DND-41 (cell line): ENCODE measurements at regions not wholly inside any gene's neighbourhood (a gene's known extent, or its start where the extent isn't known, plus 50 kb on each side); places are given as distances from the start of the nearest gene placed in this dataset.

Experiments used
- ATAC-seq: fragments of 200-7000 bp; cut with Tn5 transposase; 3 replicates; pipeline ENCODE4 v1.9.1; 2021; ENCODE audit warnings: low read depth; ENCODE audit not compliant: insufficient read depth
- DNase-seq: peaks from one replicate; pipeline ENCODE4 v3.0.0-alpha.2; 2020
- H2AFZ ChIP-seq: 2 replicates; pipeline ENCODE4 v1.6.0; 2012; ENCODE audit warnings: low read depth, low read length
- H3K27ac ChIP-seq: 2 replicates; pipeline ENCODE4 v1.5.1; 2012; ENCODE audit warnings: low read length, inconsistent platforms
- H3K27me3 ChIP-seq: fragments of 200-600 bp; sonication (generic); 2 replicates; pipeline ENCODE4 v1.6.0; 2012; ENCODE audit warnings: low read length, mild to moderate bottlenecking, inconsistent platforms; ENCODE audit not compliant: insufficient read depth, poor library complexity
- H3K36me3 ChIP-seq: 2 replicates; pipeline ENCODE4 v1.5.1; 2012; ENCODE audit warnings: low read length, inconsistent platforms; ENCODE audit not compliant: insufficient read depth
- H3K4me1 ChIP-seq: 2 replicates; pipeline ENCODE4 v1.5.1; 2012; ENCODE audit warnings: mild to moderate bottlenecking, low read length; ENCODE audit not compliant: insufficient read depth
- H3K4me2 ChIP-seq: 2 replicates; pipeline ENCODE4 v1.6.0; 2012; ENCODE audit warnings: mild to moderate bottlenecking, moderate library complexity, low read length, inconsistent platforms; ENCODE audit not compliant: insufficient read depth
- H3K4me3 ChIP-seq, 2 experiments: fragments of 200-600 bp in 1 of 2; shearing (Covaris generic) in 1 of 2; 2 replicates each; pipeline ENCODE4 v1.5.1; 2012 to 2016; ENCODE audit warnings: inconsistent platforms in 2 of 2, low read length in 2 of 2, mild to moderate bottlenecking in 2 of 2, low read depth in 1 of 2, moderate library complexity in 1 of 2
- H3K79me2 ChIP-seq: 2 replicates; pipeline ENCODE4 v1.6.0; 2012; ENCODE audit warnings: low read length, inconsistent platforms; ENCODE audit not compliant: insufficient read depth
- H3K9ac ChIP-seq: 2 replicates; pipeline ENCODE4 v1.6.0; 2012; ENCODE audit warnings: low read depth, mild to moderate bottlenecking, inconsistent platforms, low read length, moderate library complexity
- H3K9me3 ChIP-seq: 2 replicates; pipeline ENCODE4 v1.5.1; 2012; ENCODE audit warnings: low read length, moderate library complexity, mild to moderate bottlenecking, inconsistent platforms; ENCODE audit not compliant: insufficient read depth, severe bottlenecking
- H4K20me1 ChIP-seq: 2 replicates; pipeline ENCODE4 v1.6.0; 2012; ENCODE audit warnings: low read length; ENCODE audit not compliant: insufficient read depth
- CTCF ChIP-seq: IDR thresholded peaks from 2 replicates; pipeline ENCODE4 v1.5.1; 2012; ENCODE audit warnings: borderline replicate concordance, low read length, moderate library complexity, mild to moderate bottlenecking; ENCODE audit not compliant: poor library complexity, severe bottlenecking; ENCODE audit errors: extremely low read depth
- EZH2 ChIP-seq: IDR thresholded peaks from 3 replicates; pipeline ENCODE4 v1.6.1; 2012; ENCODE audit warnings: borderline replicate concordance, low read depth, mild to moderate bottlenecking, moderate library complexity, low read length, inconsistent platforms; ENCODE audit not compliant: severe bottlenecking

- no peak for TF ChIP-seq CTCF
- TF ChIP-seq EZH2: no peak
- Histone ChIP-seq H3K4me3 (no peak overlapping the region), H4K20me1 (no peaks in the 10 kb centered on the region), H3K9me3 (peaks cover 4% of the 10 kb centered on the region), H3K4me2 (no peak overlapping the region), H3K27me3 (no peaks in the 10 kb centered on the region), H3K27ac (no peak overlapping the region), H2AFZ (no peak overlapping the region), H3K4me1 (no peaks in the 10 kb centered on the region), H3K79me2 (no peaks in the 10 kb centered on the region), H3K9ac (no peak overlapping the region), H3K36me3 (no peaks in the 10 kb centered on the region)
- ATAC-seq (no peak), DNase-seq (no peak)
Measured at GRCh38 chr12:46507766-46508165, 135.2 kb upstream of the SLC38A2 start.

GRCh38 chr12:46506961-46507360 lies 134.4 kb upstream of the SLC38A2 start:
- no peak overlapping the region for H3K4me3 ChIP-seq

GRCh38 chr12:46506198-46506597 lies 133.6 kb upstream of the SLC38A2 start:
- no peaks in the 10 kb centered on the region for H3K36me3 ChIP-seq

More at GRCh38 chr12:46506961-46507360, 134.4 kb upstream of the SLC38A2 start:
- Histone ChIP-seq H3K9ac (no peak overlapping the region), H3K79me2 (no peaks in the 10 kb centered on the region), H3K36me3 (no peaks in the 10 kb centered on the region), H3K4me2 (no peak overlapping the region), H3K27ac (no peak overlapping the region), H3K27me3 (no peaks in the 10 kb centered on the region), H3K4me1 (no peaks in the 10 kb centered on the region), H4K20me1 (no peaks in the 10 kb centered on the region), H3K9me3 (peaks cover 4% of the 10 kb centered on the region), H2AFZ (no peak overlapping the region)
- no peak for TF ChIP-seq EZH2
- TF ChIP-seq CTCF: no peak
- DNase-seq (no peak), ATAC-seq (no peak)

More at GRCh38 chr12:46506198-46506597, 133.6 kb upstream of the SLC38A2 start:
- H3K9me3 ChIP-seq: peaks cover 4% of the 10 kb centered on the region
- H3K4me3 ChIP-seq: no peak overlapping the region
- H2AFZ ChIP-seq: no peak overlapping the region
- no peaks in the 10 kb centered on the region for H4K20me1 ChIP-seq
- H3K79me2 ChIP-seq: no peaks in the 10 kb centered on the region
- no peak overlapping the region for H3K27ac ChIP-seq
- no peaks in the 10 kb centered on the region for H3K4me1 ChIP-seq
- no peak overlapping the region for H3K9ac ChIP-seq
- H3K4me2 ChIP-seq: no peak overlapping the region
- no peaks in the 10 kb centered on the region for H3K27me3 ChIP-seq
- no peak for DNase-seq
- ATAC-seq: no peak
- TF ChIP-seq EZH2: no peak
- TF ChIP-seq CTCF: no peak
